ENCODE measurements at regions not wholly inside any gene's neighbourhood (a gene's known extent, or its start where the extent isn't known, plus 50 kb on each side); places are given as distances from the start of the nearest gene placed in this dataset.

- no peak for TF ChIP-seq CTCF (IDR thresholded peaks at IDR 0.05)
- no peak for TF ChIP-seq ZFX (IDR thresholded peaks at IDR 0.05; ENCODE audit: borderline replicate concordance)
These were observed 358.9 kb downstream of the CTTN start for GRCh38 chr11:70757241-70757640.
